Stomach smooth muscle (tissue), 2 donors: ENCODE measurements at regions not wholly inside any gene's neighbourhood (a gene's known extent, or its start where the extent isn't known, plus 50 kb on each side); places are given as distances from the start of the nearest gene placed in this dataset.

ENCODE experiments used
- H3K27ac ChIP-seq: one replicate; pipeline ENCODE4 v1.7.0; 2013; ENCODE audit warnings: mild to moderate bottlenecking, low read length, inconsistent platforms
- H3K27me3 ChIP-seq, 2 donors: one replicate each; pipeline ENCODE4 v1.7.0; 2013; ENCODE audit warnings: low read length in 2 of 2; ENCODE audit not compliant: insufficient read depth in 2 of 2, control insufficient read depth in 1 of 2
- H3K36me3 ChIP-seq, 2 donors: one replicate each; pipeline ENCODE4 v1.7.0; 2013; ENCODE audit warnings: low read length in 2 of 2; ENCODE audit not compliant: control insufficient read depth in 2 of 2, insufficient read depth in 2 of 2
- H3K4me1 ChIP-seq: one replicate; pipeline ENCODE4 v1.7.0; 2013; ENCODE audit warnings: low read length; ENCODE audit not compliant: control insufficient read depth, insufficient read depth
- H3K4me3 ChIP-seq, 2 donors: one replicate each; pipeline ENCODE4 v1.7.0; 2013; ENCODE audit warnings: low read length in 2 of 2
- H3K9ac ChIP-seq, 2 donors: one replicate each; pipeline ENCODE4 v1.7.0; 2013; ENCODE audit warnings: low read length in 2 of 2, mild to moderate bottlenecking in 1 of 2
- H3K9me3 ChIP-seq, 2 donors: one replicate each; pipeline ENCODE4 v1.7.0; 2013; ENCODE audit warnings: low read length in 2 of 2; ENCODE audit not compliant: control insufficient read depth in 2 of 2
- donor health status: healthy.
- donor health status: Pancreatic carcinoma.

GRCh38 chr3:152916753-152917279 lies 81.9 kb downstream of the P2RY1 start:
- H3K4me1 ChIP-seq = no peaks in the 10 kb centered on the region
- H3K9ac ChIP-seq = no peak overlapping the region
- no peaks in the 10 kb centered on the region for H3K36me3 ChIP-seq
- no peaks in the 10 kb centered on the region for H3K9me3 ChIP-seq
- no peak overlapping the region for H3K4me3 ChIP-seq
- no peaks in the 10 kb centered on the region for H3K27me3 ChIP-seq
- no peak overlapping the region for H3K27ac ChIP-seq

GRCh38 chr3:152921351-152921750 lies 86.4 kb downstream of the P2RY1 start:
- Histone ChIP-seq H3K27ac (no peak overlapping the region), H3K9ac (no peak overlapping the region), H3K9me3 (no peaks in the 10 kb centered on the region), H3K4me1 (no peaks in the 10 kb centered on the region), H3K4me3 (no peak overlapping the region), H3K36me3 (no peaks in the 10 kb centered on the region), H3K27me3 (no peaks in the 10 kb centered on the region)

GRCh38 chr3:152922554-152922953 lies 87.6 kb downstream of the P2RY1 start:
- H3K9ac ChIP-seq = no peak overlapping the region
- H3K4me1 ChIP-seq = no peaks in the 10 kb centered on the region
- H3K27ac ChIP-seq = no peak overlapping the region
- H3K27me3 ChIP-seq = no peaks in the 10 kb centered on the region
- no peak overlapping the region for H3K4me3 ChIP-seq
- no peaks in the 10 kb centered on the region for H3K36me3 ChIP-seq
- H3K9me3 ChIP-seq = no peaks in the 10 kb centered on the region

- Histone ChIP-seq H3K36me3 (no peaks in the 10 kb centered on the region), H3K27ac (no peak overlapping the region), H3K4me1 (no peaks in the 10 kb centered on the region), H3K9me3 (no peaks in the 10 kb centered on the region), H3K27me3 (no peaks in the 10 kb centered on the region), H3K4me3 (no peak overlapping the region), H3K9ac (no peak overlapping the region)
Measured at GRCh38 chr3:152927131-152927530, 92.2 kb downstream of the P2RY1 start.

- H3K4me1 ChIP-seq = no peaks in the 10 kb centered on the region
- no peak overlapping the region for H3K9ac ChIP-seq
- no peak overlapping the region for H3K27ac ChIP-seq
- H3K36me3 ChIP-seq = no peaks in the 10 kb centered on the region
- H3K9me3 ChIP-seq = no peaks in the 10 kb centered on the region
- H3K27me3 ChIP-seq = no peaks in the 10 kb centered on the region
- H3K4me3 ChIP-seq = no peak overlapping the region
Measured at GRCh38 chr3:152930516-152930915, 95.6 kb downstream of the P2RY1 start.

- Histone ChIP-seq H3K9me3 (no peaks in the 10 kb centered on the region), H3K4me3 (no peak overlapping the region), H3K27ac (no peak overlapping the region), H3K4me1 (no peaks in the 10 kb centered on the region), H3K36me3 (no peaks in the 10 kb centered on the region), H3K27me3 (no peaks in the 10 kb centered on the region), H3K9ac (no peak overlapping the region)
Measured at GRCh38 chr3:152937234-152937633, 102.3 kb downstream of the P2RY1 start.

- H3K9ac ChIP-seq = no peak overlapping the region
- no peak overlapping the region for H3K27ac ChIP-seq
- H3K9me3 ChIP-seq = no peaks in the 10 kb centered on the region
- H3K36me3 ChIP-seq = no peaks in the 10 kb centered on the region
- H3K4me3 ChIP-seq = no peak overlapping the region
- no peaks in the 10 kb centered on the region for H3K27me3 ChIP-seq
- H3K4me1 ChIP-seq = no peaks in the 10 kb centered on the region
Measured at GRCh38 chr3:152938974-152939636, 104.2 kb downstream of the P2RY1 start.

- Histone ChIP-seq H3K36me3 (no peaks in the 10 kb centered on the region), H3K27ac (no peak overlapping the region), H3K9me3 (no peaks in the 10 kb centered on the region), H3K4me1 (no peaks in the 10 kb centered on the region), H3K4me3 (no peak overlapping the region), H3K27me3 (no peaks in the 10 kb centered on the region), H3K9ac (no peak overlapping the region)
Measured at GRCh38 chr3:152941859-152942258, 106.9 kb downstream of the P2RY1 start.

GRCh38 chr3:152942366-152942765 lies 107.4 kb downstream of the P2RY1 start:
- Histone ChIP-seq H3K27me3 (no peaks in the 10 kb centered on the region), H3K27ac (no peak overlapping the region), H3K9me3 (no peaks in the 10 kb centered on the region), H3K9ac (no peak overlapping the region), H3K4me3 (no peak overlapping the region), H3K4me1 (no peaks in the 10 kb centered on the region), H3K36me3 (no peaks in the 10 kb centered on the region)

GRCh38 chr3:152943645-152944044 lies 108.7 kb downstream of the P2RY1 start:
- Histone ChIP-seq H3K4me1 (no peaks in the 10 kb centered on the region), H3K9me3 (no peaks in the 10 kb centered on the region), H3K27me3 (no peaks in the 10 kb centered on the region), H3K27ac (no peak overlapping the region), H3K4me3 (no peak overlapping the region), H3K36me3 (no peaks in the 10 kb centered on the region), H3K9ac (no peak overlapping the region)

GRCh38 chr3:152944671-152945070 lies 109.7 kb downstream of the P2RY1 start:
- Histone ChIP-seq H3K36me3 (no peaks in the 10 kb centered on the region), H3K27ac (no peak overlapping the region), H3K27me3 (no peaks in the 10 kb centered on the region), H3K9me3 (no peaks in the 10 kb centered on the region), H3K4me3 (no peak overlapping the region), H3K9ac (no peak overlapping the region), H3K4me1 (no peaks in the 10 kb centered on the region)
